ENCODE measurements at regions not wholly inside any gene's neighbourhood (a gene's known extent, or its start where the extent isn't known, plus 50 kb on each side); places are given as distances from the start of the nearest gene placed in this dataset.

DNA sequence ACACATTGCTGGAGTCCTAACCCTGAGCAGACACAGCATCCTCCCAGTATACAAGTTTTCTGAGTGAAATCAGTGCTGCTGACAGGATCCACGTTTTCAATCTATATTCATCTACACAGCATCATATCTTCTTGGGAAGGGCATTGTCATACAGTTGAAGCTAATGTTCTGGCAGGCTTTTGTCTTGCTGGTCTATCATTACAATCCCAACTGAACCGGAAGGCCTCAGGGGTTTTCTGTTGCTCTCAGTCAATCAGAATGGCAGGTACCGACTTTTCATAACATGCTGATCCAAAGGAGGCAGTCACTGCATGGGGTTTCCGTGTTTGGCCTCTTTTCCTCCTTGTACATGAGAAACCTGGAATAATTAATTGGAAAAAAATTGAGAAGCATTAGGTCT, 2118.8 kb upstream of the WWC1 start:
- H3K4me3 ChIP-seq (ENCODE audit: low read depth, low read length), result no peak overlapping the region
- TF ChIP-seq, protein P1, sequence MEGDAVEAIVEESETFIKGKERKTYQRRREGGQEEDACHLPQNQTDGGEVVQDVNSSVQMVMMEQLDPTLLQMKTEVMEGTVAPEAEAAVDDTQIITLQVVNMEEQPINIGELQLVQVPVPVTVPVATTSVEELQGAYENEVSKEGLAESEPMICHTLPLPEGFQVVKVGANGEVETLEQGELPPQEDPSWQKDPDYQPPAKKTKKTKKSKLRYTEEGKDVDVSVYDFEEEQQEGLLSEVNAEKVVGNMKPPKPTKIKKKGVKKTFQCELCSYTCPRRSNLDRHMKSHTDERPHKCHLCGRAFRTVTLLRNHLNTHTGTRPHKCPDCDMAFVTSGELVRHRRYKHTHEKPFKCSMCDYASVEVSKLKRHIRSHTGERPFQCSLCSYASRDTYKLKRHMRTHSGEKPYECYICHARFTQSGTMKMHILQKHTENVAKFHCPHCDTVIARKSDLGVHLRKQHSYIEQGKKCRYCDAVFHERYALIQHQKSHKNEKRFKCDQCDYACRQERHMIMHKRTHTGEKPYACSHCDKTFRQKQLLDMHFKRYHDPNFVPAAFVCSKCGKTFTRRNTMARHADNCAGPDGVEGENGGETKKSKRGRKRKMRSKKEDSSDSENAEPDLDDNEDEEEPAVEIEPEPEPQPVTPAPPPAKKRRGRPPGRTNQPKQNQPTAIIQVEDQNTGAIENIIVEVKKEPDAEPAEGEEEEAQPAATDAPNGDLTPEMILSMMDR (IDR thresholded peaks at IDR 0.05; ENCODE audit: low read depth, low read length, missing control alignments), result no peak
- no peak for DNase-seq (ENCODE audit: low read depth)
- in situ Hi-C loops (cut with HindIII; ENCODE audit: low sequenced_read_pairs), result no loop called here

GRCh38 chr5:166178411-166179080, 2112.9 kb upstream of the WWC1 start:
- DNase-seq (ENCODE audit: low read depth), result no peak
- TF ChIP-seq, protein P1 (IDR thresholded peaks at IDR 0.05; ENCODE audit: low read depth, low read length, missing control alignments), result no peak
- H3K4me3 ChIP-seq (ENCODE audit: low read depth, low read length), result no peak overlapping the region
- in situ Hi-C loops (cut with HindIII; ENCODE audit: low sequenced_read_pairs), result no loop called here

DNA sequence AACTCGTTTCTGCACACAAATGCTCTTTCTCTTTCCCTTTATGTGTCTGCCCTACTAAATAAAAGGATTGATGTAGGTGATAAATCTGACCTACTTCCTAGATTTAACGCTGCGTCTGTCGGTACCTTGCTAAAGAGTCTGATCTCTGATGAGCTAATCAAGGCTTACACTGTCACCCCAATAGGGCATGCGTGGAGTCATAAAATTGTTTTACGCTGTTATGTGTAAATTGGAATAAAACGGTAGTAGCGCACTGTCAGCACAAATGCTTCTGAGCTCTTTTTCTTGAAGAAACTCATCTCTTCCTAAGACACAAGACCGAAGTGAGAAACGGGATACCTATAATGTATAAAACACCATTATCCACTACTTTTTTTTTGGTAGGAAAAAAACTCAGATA, 2106.3 kb upstream of the WWC1 start:
- TF ChIP-seq, protein P1 (IDR thresholded peaks at IDR 0.05; ENCODE audit: low read depth, low read length, missing control alignments), result no peak
- in situ Hi-C loops (cut with HindIII; ENCODE audit: low sequenced_read_pairs), result no loop called here
- no peak overlapping the region for H3K4me3 ChIP-seq (ENCODE audit: low read depth, low read length)
- no peak for DNase-seq (ENCODE audit: low read depth)

DNA sequence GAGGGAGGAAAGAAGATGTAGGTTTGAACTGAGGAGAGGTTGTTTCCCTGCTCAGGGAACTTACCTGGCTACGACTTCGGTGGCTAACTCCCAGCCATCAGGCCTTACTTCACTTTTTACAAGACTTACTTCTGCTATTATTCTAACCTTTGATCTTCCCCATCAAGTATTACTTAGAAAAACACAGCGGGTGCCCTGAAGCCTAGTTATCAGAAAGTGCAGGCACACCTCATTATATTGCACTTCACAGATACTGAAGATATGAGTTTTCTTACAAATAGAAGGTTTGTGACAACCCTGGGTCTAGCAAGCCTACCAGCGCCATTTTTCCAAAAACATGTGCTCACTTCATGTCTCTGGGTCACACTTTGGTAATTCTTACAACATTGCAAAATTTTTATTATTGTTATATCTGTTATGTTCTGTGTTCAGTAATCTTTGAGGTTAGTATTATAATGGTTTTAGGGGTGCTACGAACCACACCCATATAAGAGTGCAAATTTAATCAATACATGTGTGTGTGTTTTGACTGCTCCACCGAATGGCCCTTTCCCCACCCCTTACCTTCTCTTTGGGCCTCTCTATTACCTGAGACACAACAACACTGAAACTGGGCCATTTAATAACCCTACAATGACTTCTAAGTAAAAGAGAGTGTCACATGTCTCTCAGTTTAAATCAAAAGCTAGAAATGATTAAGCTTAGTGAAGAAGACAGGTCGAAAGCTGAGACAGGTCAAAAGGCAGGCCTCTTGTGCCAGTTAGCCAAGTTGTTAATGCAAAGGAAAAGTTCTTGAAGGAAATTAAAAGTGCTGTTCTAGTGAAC, 2102.7 kb upstream of the WWC1 start:
- H3K4me3 ChIP-seq (ENCODE audit: low read depth, low read length), result no peak overlapping the region
- in situ Hi-C loops (cut with HindIII; ENCODE audit: low sequenced_read_pairs), result no loop called here
- TF ChIP-seq, protein P1 (IDR thresholded peaks at IDR 0.05; ENCODE audit: low read depth, low read length, missing control alignments), result no peak
- no peak for DNase-seq (ENCODE audit: low read depth)

DNA sequence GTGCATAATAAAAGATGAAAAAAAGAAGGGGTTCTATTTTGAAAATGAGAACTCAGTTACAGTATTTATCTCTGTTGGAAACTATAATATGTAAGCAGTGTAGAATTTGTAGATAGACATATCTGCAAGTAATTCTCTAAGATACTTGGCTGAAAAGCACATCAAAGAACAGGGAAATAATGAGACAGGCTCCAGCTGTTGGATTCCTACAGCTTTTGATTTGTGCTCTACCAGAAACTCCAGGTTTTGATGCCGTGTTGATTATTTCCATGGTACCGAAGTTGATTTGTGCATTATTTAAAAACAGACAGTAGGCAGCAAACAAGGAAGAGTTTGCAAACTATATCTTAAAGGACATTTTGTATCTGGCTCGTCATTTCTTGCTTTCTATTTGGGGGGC, 2098.7 kb upstream of the WWC1 start:
- TF ChIP-seq, protein P1 (IDR thresholded peaks at IDR 0.05; ENCODE audit: low read depth, low read length, missing control alignments), result no peak
- in situ Hi-C loops (cut with HindIII; ENCODE audit: low sequenced_read_pairs), result no loop called here
- no peak for DNase-seq (ENCODE audit: low read depth)
- no peak overlapping the region for H3K4me3 ChIP-seq (ENCODE audit: low read depth, low read length)

DNA sequence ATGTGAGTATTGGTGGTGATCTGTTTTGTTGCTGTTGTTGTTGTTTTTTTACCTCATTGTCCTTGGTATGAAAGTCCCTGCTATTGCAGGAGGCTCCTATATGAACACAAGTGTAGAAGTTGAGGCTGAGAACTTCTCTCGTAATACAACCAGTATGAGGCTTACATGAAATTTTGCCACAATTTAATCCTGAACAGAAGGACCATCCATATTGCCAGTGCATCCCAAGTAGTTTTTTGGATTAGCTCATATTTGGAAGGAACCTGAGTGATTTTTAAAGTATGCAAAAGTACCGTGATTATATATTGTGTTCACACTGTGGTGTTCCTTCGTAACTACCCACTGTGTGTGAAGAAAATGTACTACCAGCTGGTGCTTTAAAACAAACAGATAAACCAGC, 2095.5 kb upstream of the WWC1 start:
- H3K4me3 ChIP-seq (ENCODE audit: low read depth, low read length), result no peak overlapping the region
- in situ Hi-C loops (cut with HindIII; ENCODE audit: low sequenced_read_pairs), result no loop called here
- TF ChIP-seq, protein P1 (IDR thresholded peaks at IDR 0.05; ENCODE audit: low read depth, low read length, missing control alignments), result no peak
- DNase-seq (ENCODE audit: low read depth), result no peak

All from astrocyte of the cerebellum (primary cell).